ENCODE measurements at regions not wholly inside any gene's neighbourhood (a gene's known extent, or its start where the extent isn't known, plus 50 kb on each side); places are given as distances from the start of the nearest gene placed in this dataset.
"Not testable (repeated sequence)": the region's sequence is repeated elsewhere in the genome, so short reads cannot be mapped to it uniquely, and the experiment has no call there.

DNA sequence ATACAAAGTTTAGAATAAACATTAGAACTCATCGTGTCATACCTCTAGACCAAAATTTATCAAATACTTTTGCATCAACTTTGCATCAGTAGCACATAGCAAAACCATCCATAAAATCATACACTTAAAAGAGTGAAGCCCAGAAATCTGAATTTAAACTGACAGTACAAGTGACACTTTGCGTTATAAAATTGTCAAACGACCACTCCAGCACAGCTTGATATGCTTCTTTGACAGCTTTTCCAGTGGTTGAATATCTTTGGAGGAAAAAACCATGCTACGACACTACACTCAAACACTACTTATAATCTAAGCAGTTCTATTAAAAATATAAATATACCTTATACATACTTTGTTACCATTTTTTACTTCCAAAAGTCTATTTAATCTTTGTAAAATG, 1644.4 kb downstream of the STIM2 start:
- Histone ChIP-seq H3K36me3 (no peaks in the 10 kb centered on the region), H3K9me3 (no peaks in the 10 kb centered on the region), H3K4me1 (no peaks in the 10 kb centered on the region), H3K4me3 (no peak overlapping the region), H3K27ac (no peak overlapping the region), H3K27me3 (no peaks in the 10 kb centered on the region)
- TF ChIP-seq, protein P1, sequence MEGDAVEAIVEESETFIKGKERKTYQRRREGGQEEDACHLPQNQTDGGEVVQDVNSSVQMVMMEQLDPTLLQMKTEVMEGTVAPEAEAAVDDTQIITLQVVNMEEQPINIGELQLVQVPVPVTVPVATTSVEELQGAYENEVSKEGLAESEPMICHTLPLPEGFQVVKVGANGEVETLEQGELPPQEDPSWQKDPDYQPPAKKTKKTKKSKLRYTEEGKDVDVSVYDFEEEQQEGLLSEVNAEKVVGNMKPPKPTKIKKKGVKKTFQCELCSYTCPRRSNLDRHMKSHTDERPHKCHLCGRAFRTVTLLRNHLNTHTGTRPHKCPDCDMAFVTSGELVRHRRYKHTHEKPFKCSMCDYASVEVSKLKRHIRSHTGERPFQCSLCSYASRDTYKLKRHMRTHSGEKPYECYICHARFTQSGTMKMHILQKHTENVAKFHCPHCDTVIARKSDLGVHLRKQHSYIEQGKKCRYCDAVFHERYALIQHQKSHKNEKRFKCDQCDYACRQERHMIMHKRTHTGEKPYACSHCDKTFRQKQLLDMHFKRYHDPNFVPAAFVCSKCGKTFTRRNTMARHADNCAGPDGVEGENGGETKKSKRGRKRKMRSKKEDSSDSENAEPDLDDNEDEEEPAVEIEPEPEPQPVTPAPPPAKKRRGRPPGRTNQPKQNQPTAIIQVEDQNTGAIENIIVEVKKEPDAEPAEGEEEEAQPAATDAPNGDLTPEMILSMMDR (IDR thresholded peaks at IDR 0.05): no peak
- no peak for TF ChIP-seq POLR2A (IDR thresholded peaks at IDR 0.05)
- no peak for DNase-seq

DNA sequence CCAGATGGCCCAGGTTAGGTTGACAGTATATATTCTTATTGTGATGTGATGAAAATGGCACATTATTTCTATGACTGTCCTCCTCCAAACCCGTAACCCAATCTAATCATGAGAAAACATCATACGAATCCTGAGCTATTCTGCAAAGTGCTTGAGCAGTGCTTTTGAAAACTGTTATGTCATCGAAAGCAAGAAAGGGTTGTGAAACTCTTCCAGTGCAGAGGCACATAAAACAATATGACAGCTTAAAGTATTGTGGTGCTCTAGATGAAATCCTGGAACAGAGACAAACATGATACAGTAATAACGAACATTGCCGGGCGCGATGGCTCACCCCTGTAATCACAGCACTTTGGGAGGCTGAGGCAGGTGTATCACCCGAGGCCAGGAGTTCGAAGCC, 1648.0 kb downstream of the STIM2 start:
- no peak for DNase-seq
- Histone ChIP-seq H3K4me3 (no peak overlapping the region), H3K4me1 (no peaks in the 10 kb centered on the region), H3K27ac (no peak overlapping the region), H3K9me3 (no peaks in the 10 kb centered on the region), H3K27me3 (no peaks in the 10 kb centered on the region), H3K36me3 (no peaks in the 10 kb centered on the region)
- TF ChIP-seq, protein P1 (IDR thresholded peaks at IDR 0.05): no peak
- no peak for TF ChIP-seq POLR2A (IDR thresholded peaks at IDR 0.05)

DNA sequence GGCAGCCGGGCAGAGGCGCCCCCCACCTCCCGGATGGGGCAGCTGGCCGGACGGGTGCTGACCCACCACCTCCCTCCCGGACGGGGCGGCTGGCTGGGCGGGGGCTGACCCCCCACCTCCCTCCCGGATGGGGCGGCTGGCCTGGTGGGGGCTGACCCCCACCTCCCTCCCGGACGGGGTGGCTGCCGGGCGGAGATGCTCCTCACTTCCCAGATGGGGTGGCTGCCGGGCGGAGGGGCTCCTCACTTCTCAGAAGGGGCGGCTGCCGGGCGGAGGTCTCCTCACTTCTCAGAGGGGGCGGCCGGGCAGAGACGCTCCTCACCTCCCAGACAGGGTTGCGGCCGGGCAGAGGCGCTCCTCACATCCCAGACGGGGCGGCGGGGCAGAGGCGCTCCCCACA, 1654.1 kb downstream of the STIM2 start:
- H3K27me3 ChIP-seq, H3K36me3 ChIP-seq, H3K4me1 ChIP-seq, H3K27ac ChIP-seq, DNase-seq, H3K4me3 ChIP-seq, H3K9me3 ChIP-seq: not testable (repeated sequence)

DNA sequence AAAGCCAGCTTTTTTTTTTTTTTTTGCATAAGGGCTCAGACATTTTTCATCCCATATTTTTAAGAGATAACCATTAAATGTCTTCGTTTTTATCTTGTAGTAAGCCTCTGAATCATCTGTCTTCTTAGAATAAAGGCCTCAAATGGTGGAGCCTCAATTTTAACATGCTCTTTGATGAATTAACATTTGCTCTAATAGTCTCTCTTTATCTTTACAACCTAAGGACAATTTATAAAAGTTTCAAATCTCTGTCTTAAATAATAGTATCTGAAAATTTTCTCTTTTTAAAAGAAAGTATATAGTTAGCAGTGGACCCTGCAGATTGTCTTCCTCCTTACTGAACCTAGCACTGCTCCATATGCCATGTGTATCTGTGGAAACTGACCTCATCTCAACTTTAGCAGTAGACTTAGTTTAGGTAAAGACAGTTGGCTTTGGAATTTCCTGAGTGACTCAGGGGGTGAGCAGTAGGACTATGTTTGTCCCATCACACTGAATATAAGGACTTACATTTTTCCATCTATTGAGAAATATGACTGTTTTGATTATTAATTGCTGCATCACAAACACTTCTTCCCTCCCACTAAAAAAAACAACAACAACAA, 1658.0 kb downstream of the STIM2 start:
- no peaks in the 10 kb centered on the region for H3K36me3 ChIP-seq
- no peaks in the 10 kb centered on the region for H3K27me3 ChIP-seq
- TF ChIP-seq POLR2A (IDR thresholded peaks at IDR 0.05): no peak
- TF ChIP-seq, protein P1 (IDR thresholded peaks at IDR 0.05): no peak
- H3K9me3 ChIP-seq: no peaks in the 10 kb centered on the region
- no peak overlapping the region for H3K4me3 ChIP-seq
- DNase-seq: no peak
- H3K27ac ChIP-seq: no peak overlapping the region
- H3K4me1 ChIP-seq: no peaks in the 10 kb centered on the region

DNA sequence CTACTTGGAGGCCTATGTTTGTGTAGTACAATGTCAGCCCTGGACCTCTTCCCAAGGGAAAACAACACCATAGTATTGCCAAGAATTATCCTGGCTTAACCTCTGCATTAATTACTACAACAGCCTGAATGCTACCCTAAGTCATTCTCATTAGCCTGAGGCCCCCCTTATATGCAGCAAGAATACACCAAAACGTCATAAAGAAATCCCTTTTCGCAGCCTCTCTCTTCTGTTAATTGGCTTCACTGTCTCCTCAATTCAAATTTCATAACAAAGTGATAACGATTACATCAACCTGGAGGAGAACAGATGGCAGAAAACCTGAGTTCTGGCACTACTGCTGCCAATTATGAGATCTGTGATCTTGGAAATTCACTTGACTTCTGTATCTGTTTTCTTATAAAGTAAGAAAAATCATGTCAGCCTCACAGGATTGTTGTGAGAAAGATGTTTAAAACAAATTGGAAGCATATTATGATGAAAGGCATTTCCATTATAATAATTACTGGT, 1663.1 kb downstream of the STIM2 start:
- DNase-seq: no peak
- H3K4me1 ChIP-seq: no peaks in the 10 kb centered on the region
- H3K9me3 ChIP-seq: no peaks in the 10 kb centered on the region
- no peak overlapping the region for H3K27ac ChIP-seq
- no peaks in the 10 kb centered on the region for H3K36me3 ChIP-seq
- H3K27me3 ChIP-seq: no peaks in the 10 kb centered on the region
- H3K4me3 ChIP-seq: no peak overlapping the region
- TF ChIP-seq, protein P1 (IDR thresholded peaks at IDR 0.05): no peak
- TF ChIP-seq POLR2A (IDR thresholded peaks at IDR 0.05): no peak

DNA sequence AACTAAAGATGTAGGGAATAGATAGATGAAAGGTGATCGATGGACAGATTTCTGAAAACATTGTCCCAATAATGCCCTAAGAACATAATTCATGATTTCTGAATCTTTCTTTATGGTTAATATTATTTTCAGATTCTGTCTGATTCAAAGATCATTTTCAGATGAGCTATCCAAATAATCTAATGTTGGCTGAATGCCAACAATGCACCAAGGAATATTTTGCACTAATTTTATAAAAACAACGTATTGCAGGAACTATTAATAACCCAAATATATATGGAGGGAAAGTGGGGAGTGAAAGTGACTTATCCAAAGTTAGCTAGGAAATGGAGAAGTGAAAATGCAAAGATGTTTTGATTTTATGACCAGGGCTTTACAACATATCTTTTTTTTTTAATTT, 1675.5 kb downstream of the STIM2 start:
- H3K9me3 ChIP-seq: no peaks in the 10 kb centered on the region
- H3K27ac ChIP-seq: no peak overlapping the region
- DNase-seq: no peak
- H3K36me3 ChIP-seq: no peaks in the 10 kb centered on the region
- no peak overlapping the region for H3K4me3 ChIP-seq
- TF ChIP-seq POLR2A (IDR thresholded peaks at IDR 0.05): no peak
- TF ChIP-seq, protein P1 (IDR thresholded peaks at IDR 0.05): no peak
- no peaks in the 10 kb centered on the region for H3K4me1 ChIP-seq
- no peaks in the 10 kb centered on the region for H3K27me3 ChIP-seq
